ENCODE measurements at regions not wholly inside any gene's neighbourhood (a gene's known extent, or its start where the extent isn't known, plus 50 kb on each side); places are given as distances from the start of the nearest gene placed in this dataset.
"Not testable (repeated sequence)": the region's sequence is repeated elsewhere in the genome, so short reads cannot be mapped to it uniquely, and the experiment has no call there.

DNA sequence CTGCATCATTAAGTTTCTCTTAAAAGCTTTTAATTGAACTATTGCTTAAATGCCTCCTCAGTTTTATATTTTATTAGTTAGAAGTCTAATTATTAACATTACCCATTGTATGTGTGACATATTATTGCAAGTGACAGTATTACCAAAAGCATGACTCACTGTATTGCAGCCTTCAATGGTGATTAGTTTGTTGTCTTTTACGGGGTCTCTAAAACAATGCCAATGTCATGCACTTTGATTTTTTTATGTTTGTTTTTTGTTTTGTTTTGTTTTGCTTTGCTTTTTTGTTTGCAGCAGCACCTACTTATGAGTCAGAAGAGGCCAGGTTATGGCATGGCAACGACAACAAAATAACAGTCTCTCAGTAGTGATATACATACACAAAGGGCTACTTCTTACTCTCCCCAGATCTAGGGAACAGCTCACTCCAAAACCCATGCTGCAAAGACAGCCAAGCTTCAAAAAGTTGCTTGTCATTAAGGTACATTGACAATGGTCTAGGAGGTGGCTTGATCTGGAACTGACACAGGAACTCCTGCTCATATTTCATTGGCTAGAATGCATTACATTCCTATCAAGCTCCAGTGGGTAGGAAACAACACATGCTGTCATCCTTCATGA is 293.7 kb upstream of the POM121L12 start:
- Histone ChIP-seq H3K27ac (no peak overlapping the region), H3K4me3 (no peak overlapping the region), H3K36me3 (no peaks in the 10 kb centered on the region), H3K9me3 (no peaks in the 10 kb centered on the region), H3K4me1 (ENCODE audit: control insufficient read depth in 1 of 2, low read depth in 2 of 2) (no peaks in the 10 kb centered on the region), H3K27me3 (replicated peaks; ENCODE audit: insufficient read depth) (no peaks in the 10 kb centered on the region)
- no peak for DNase-seq (ENCODE audit: low spot score)
- no peak for ATAC-seq (ENCODE audit: insufficient number of reproducible peaks, low FRiP score, low read depth)
- TF ChIP-seq CTCF (IDR thresholded peaks at IDR 0.05) = no peak

DNA sequence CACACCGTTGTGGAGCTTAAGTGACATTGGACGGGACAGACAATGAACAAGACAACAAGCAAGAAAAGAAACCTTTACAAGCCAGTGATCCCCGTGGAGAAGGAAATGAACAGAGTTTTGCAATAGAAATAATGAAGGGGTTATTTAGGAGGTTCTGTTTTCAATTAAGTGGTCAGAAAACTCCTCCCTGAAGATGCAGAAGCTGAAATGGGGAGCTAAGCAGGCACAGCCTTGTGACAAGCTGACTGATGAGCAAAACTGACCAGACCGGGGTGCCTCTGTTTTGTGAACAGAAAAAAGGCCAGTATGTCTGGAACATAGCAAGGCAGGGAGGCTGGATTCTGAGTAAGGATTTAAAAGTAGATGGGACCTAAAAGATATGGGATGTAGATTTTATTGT is 299.8 kb upstream of the POM121L12 start:
- no peak for DNase-seq (ENCODE audit: low spot score)

DNA sequence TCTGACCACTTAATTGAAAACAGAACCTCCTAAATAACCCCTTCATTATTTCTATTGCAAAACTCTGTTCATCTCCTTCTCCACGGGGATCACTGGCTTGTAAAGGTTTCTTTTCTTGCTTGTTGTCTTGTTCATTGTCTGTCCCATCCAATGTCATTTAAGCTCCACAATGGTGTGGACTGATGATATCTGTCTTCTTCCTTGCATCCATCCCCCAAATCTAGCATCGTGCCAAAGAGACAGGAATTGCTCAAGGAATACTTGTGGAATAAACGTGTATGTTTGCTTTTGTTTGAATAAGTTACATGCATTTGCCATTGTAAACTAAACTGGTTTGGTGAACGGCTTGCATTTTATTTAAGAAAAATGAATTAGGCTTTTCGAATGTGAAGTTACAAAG is 306.8 kb upstream of the POM121L12 start:
- ATAC-seq (ENCODE audit: insufficient number of reproducible peaks, low FRiP score, low read depth); H3K9me3 ChIP-seq; H3K36me3 ChIP-seq; DNase-seq (ENCODE audit: low spot score); H3K27me3 ChIP-seq (replicated peaks; ENCODE audit: insufficient read depth); H3K4me1 ChIP-seq (ENCODE audit: control insufficient read depth in 1 of 2, low read depth in 2 of 2); H3K27ac ChIP-seq; H3K4me3 ChIP-seq: not testable (repeated sequence)

More for the DNA sequence above, 299.8 kb upstream of the POM121L12 start:
- ATAC-seq (ENCODE audit: insufficient number of reproducible peaks, low FRiP score, low read depth) = no peak
- Histone ChIP-seq H3K4me3 (no peak overlapping the region), H3K27ac (no peak overlapping the region), H3K27me3 (replicated peaks; ENCODE audit: insufficient read depth) (no peaks in the 10 kb centered on the region), H3K4me1 (ENCODE audit: control insufficient read depth in 1 of 2, low read depth in 2 of 2) (no peaks in the 10 kb centered on the region), H3K9me3 (no peaks in the 10 kb centered on the region), H3K36me3 (no peaks in the 10 kb centered on the region)
- TF ChIP-seq CTCF (IDR thresholded peaks at IDR 0.05) = no peak

DNA sequence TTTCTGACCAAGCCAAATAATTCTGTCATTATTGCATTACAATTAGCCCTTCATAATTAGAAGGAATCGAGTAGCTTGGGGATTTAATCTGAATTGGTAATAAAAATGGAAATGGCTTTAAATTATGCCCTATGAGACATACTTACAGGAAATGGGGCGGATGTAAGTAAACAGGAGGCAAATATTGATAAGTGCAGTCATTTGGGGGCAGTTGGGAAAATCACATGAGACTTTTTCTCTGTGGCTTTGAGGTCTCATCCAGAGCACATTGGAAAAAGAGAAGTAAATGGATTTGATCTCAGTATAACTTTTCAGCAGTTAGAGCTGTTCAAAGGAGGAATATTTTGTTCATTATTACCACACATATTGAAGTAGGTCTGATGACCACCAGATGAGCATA is 307.8 kb upstream of the POM121L12 start:
- H3K27ac ChIP-seq = no peak overlapping the region
- H3K27me3 ChIP-seq (replicated peaks; ENCODE audit: insufficient read depth) = no peaks in the 10 kb centered on the region
- ATAC-seq (ENCODE audit: insufficient number of reproducible peaks, low FRiP score, low read depth) (no peak), DNase-seq (ENCODE audit: low spot score) (no peak)
- H3K9me3 ChIP-seq = no peaks in the 10 kb centered on the region
- TF ChIP-seq CTCF (IDR thresholded peaks at IDR 0.05) = no peak
- H3K4me3 ChIP-seq = no peak overlapping the region
- no peaks in the 10 kb centered on the region for H3K36me3 ChIP-seq
- no peaks in the 10 kb centered on the region for H3K4me1 ChIP-seq (ENCODE audit: control insufficient read depth in 1 of 2, low read depth in 2 of 2)

DNA sequence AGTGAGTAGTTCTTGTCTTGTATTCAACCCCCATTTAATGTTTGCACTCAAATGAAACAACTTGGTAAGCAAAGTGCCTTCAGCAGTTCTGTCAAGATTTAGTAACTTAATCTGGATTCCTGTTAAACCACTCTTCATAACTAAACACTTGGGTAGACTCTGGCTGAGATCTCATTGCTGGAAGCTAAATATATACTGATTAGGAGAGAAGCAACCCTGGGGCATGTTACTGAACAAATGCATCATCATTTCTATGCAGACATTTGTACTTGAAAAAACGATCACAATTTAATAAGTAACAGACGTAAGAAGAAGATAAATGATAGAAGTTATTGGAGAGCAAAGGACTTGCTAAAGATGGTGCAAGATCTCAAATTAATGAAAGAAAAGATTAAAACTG is 308.4 kb upstream of the POM121L12 start:
- Histone ChIP-seq H3K27ac (no peak overlapping the region), H3K4me3 (no peak overlapping the region), H3K9me3 (no peaks in the 10 kb centered on the region), H3K27me3 (replicated peaks; ENCODE audit: insufficient read depth) (no peaks in the 10 kb centered on the region), H3K4me1 (ENCODE audit: control insufficient read depth in 1 of 2, low read depth in 2 of 2) (no peaks in the 10 kb centered on the region), H3K36me3 (no peaks in the 10 kb centered on the region)
- no peak for DNase-seq (ENCODE audit: low spot score)
- TF ChIP-seq CTCF (IDR thresholded peaks at IDR 0.05) = no peak
- no peak for ATAC-seq (ENCODE audit: insufficient number of reproducible peaks, low FRiP score, low read depth)

DNA sequence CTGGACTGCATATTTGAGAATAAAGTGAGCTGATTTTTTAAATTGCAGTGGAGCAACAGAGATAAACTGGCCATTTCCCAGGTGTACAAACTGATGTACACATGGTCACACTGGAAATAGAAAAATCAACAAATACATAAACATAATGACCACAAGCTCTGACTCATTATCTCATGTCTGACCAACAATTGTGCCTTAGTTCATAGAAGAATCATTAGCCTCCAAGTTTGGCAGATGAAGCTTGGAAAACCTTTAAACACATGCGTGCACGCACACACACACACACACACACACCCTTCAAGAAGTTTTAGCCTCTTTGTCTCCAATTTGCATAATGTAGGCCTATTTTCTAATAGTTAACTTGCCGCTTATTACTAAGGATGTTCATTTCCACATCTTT is 308.9 kb upstream of the POM121L12 start:
- DNase-seq (ENCODE audit: low spot score) (no peak), ATAC-seq (ENCODE audit: insufficient number of reproducible peaks, low FRiP score, low read depth) (no peak)
- Histone ChIP-seq H3K36me3 (no peaks in the 10 kb centered on the region), H3K4me1 (ENCODE audit: control insufficient read depth in 1 of 2, low read depth in 2 of 2) (no peaks in the 10 kb centered on the region), H3K4me3 (no peak overlapping the region), H3K9me3 (no peaks in the 10 kb centered on the region), H3K27ac (no peak overlapping the region), H3K27me3 (replicated peaks; ENCODE audit: insufficient read depth) (no peaks in the 10 kb centered on the region)
- TF ChIP-seq CTCF (IDR thresholded peaks at IDR 0.05) = no peak
